ENCODE measurements at regions not wholly inside any gene's neighbourhood (a gene's known extent, or its start where the extent isn't known, plus 50 kb on each side); places are given as distances from the start of the nearest gene placed in this dataset.

GRCh38 chr2:181235683-181236459, 221.3 kb upstream of the ITGA4 start:
- peak; percentile 35 for DNase-seq (ENCODE audit: extremely low spot score, insufficient read length, low read depth)
- FAIRE-seq: peak; percentile 79

- FAIRE-seq: no peak
- no peak for DNase-seq (ENCODE audit: extremely low spot score, insufficient read length, low read depth)
Measured at GRCh38 chr2:181239201-181239799, 217.9 kb upstream of the ITGA4 start.

- no peak for DNase-seq (ENCODE audit: extremely low spot score, insufficient read length, low read depth)
Measured at GRCh38 chr2:181240844-181241243, 216.3 kb upstream of the ITGA4 start.

GRCh38 chr2:181241366-181241765, 215.8 kb upstream of the ITGA4 start:
- FAIRE-seq: no peak
- DNase-seq (ENCODE audit: extremely low spot score, insufficient read length, low read depth): no peak

More at GRCh38 chr2:181240844-181241243, 216.3 kb upstream of the ITGA4 start:
- FAIRE-seq: peak; percentile 5

- FAIRE-seq (peak; percentile 85), DNase-seq (ENCODE audit: extremely low spot score, insufficient read length, low read depth) (peak; percentile 5)
Measured at GRCh38 chr2:181241797-181242196, 215.4 kb upstream of the ITGA4 start.

GRCh38 chr2:181242262-181242661, 214.9 kb upstream of the ITGA4 start:
- DNase-seq (ENCODE audit: extremely low spot score, insufficient read length, low read depth) (no peak), FAIRE-seq (no peak)

GRCh38 chr2:181243319-181243718, 213.9 kb upstream of the ITGA4 start:
- DNase-seq (ENCODE audit: extremely low spot score, insufficient read length, low read depth) (no peak), FAIRE-seq (no peak)

- FAIRE-seq (no peak), DNase-seq (ENCODE audit: extremely low spot score, insufficient read length, low read depth) (no peak)
Measured at GRCh38 chr2:181250691-181251090, 206.5 kb upstream of the ITGA4 start.

- no peak for FAIRE-seq
Measured at GRCh38 chr2:181252262-181253148, 204.7 kb upstream of the ITGA4 start.

GRCh38 chr2:181253438-181253837, 203.7 kb upstream of the ITGA4 start:
- DNase-seq (ENCODE audit: extremely low spot score, insufficient read length, low read depth) (no peak), FAIRE-seq (no peak)

More at GRCh38 chr2:181252262-181253148, 204.7 kb upstream of the ITGA4 start:
- DNase-seq (ENCODE audit: extremely low spot score, insufficient read length, low read depth): no peak

GRCh38 chr2:181255651-181256050, 201.5 kb upstream of the ITGA4 start:
- FAIRE-seq: no peak
- DNase-seq (ENCODE audit: extremely low spot score, insufficient read length, low read depth): no peak

GRCh38 chr2:181258720-181259119, 198.5 kb upstream of the ITGA4 start:
- no peak for DNase-seq (ENCODE audit: extremely low spot score, insufficient read length, low read depth)
- FAIRE-seq: no peak

- DNase-seq (ENCODE audit: extremely low spot score, insufficient read length, low read depth) (no peak), FAIRE-seq (no peak)
Measured at GRCh38 chr2:181262782-181263181, 194.4 kb upstream of the ITGA4 start.

- no peak for FAIRE-seq
- DNase-seq (ENCODE audit: extremely low spot score, insufficient read length, low read depth): no peak
Measured at GRCh38 chr2:181264001-181264400, 193.2 kb upstream of the ITGA4 start.

GRCh38 chr2:181264441-181264840, 192.7 kb upstream of the ITGA4 start:
- no peak for FAIRE-seq
- DNase-seq (ENCODE audit: extremely low spot score, insufficient read length, low read depth): no peak

GRCh38 chr2:181266614-181267013, 190.6 kb upstream of the ITGA4 start:
- no peak for DNase-seq (ENCODE audit: extremely low spot score, insufficient read length, low read depth)
- FAIRE-seq: no peak

GRCh38 chr2:181268174-181268867, 188.9 kb upstream of the ITGA4 start:
- DNase-seq (ENCODE audit: extremely low spot score, insufficient read length, low read depth) (no peak), FAIRE-seq (peak; percentile 44)

- no peak for DNase-seq (ENCODE audit: extremely low spot score, insufficient read length, low read depth)
- no peak for FAIRE-seq
Measured at GRCh38 chr2:181273986-181274385, 183.2 kb upstream of the ITGA4 start.

- FAIRE-seq (peak; percentile 52), DNase-seq (ENCODE audit: extremely low spot score, insufficient read length, low read depth) (no peak)
Measured at GRCh38 chr2:181275643-181276070, 181.5 kb upstream of the ITGA4 start.

GRCh38 chr2:181281206-181281832, 175.9 kb upstream of the ITGA4 start:
- DNase-seq (ENCODE audit: extremely low spot score, insufficient read length, low read depth): no peak
- FAIRE-seq: peak; percentile 53

Data from GM18507 (cell line).